Naive B cell (primary cell): ENCODE measurements at regions not wholly inside any gene's neighbourhood (a gene's known extent, or its start where the extent isn't known, plus 50 kb on each side); places are given as distances from the start of the nearest gene placed in this dataset.
"Not testable (repeated sequence)": the region's sequence is repeated elsewhere in the genome, so short reads cannot be mapped to it uniquely, and the experiment has no call there.

Source experiments
- ATAC-seq, 2 donors: fragments of 150-1000 bp; cut with Tn5 transposase; 2 replicates each; pipeline ENCODE4 v1.10.0; 2021; ENCODE audit warnings: low read depth in 2 of 2, mild to moderate bottlenecking in 2 of 2, moderate library complexity in 2 of 2
- DNase-seq: peaks from one replicate; pipeline ENCODE4 v3.0.0; 2022
- H3K27ac Mint-ChIP-seq, 6 donors: one replicate each; pipeline ENCODE4 v1.8.0; 2020 to 2022; ENCODE audit warnings: mild to moderate bottlenecking in 6 of 6, mixed read lengths in 6 of 6, moderate library complexity in 5 of 6, inconsistent platforms in 2 of 6
- H3K27me3 Mint-ChIP-seq, 3 donors: one replicate each; pipeline ENCODE4 v1.8.0; 2021 to 2022; ENCODE audit warnings: mixed read lengths in 3 of 3, mild to moderate bottlenecking in 1 of 3
- H3K36me3 Mint-ChIP-seq, 2 donors: one replicate each; pipeline ENCODE4 v1.8.0; 2020 to 2022; ENCODE audit warnings: mixed read lengths in 2 of 2, inconsistent platforms in 1 of 2, mild to moderate bottlenecking in 1 of 2
- H3K4me1 Mint-ChIP-seq, 3 donors: one replicate each; pipeline ENCODE4 v1.8.0; 2020 to 2022; ENCODE audit warnings: mixed read lengths in 3 of 3, inconsistent platforms in 1 of 3, mild to moderate bottlenecking in 1 of 3, moderate library complexity in 1 of 3
- H3K4me3 Mint-ChIP-seq, 8 donors: one replicate each; pipeline ENCODE4 v1.8.0; 2020 to 2022; ENCODE audit warnings: mild to moderate bottlenecking in 8 of 8, mixed read lengths in 8 of 8, moderate library complexity in 8 of 8, inconsistent platforms in 2 of 8
- H3K9me3 Mint-ChIP-seq, 7 donors: one replicate each; pipeline ENCODE4 v1.8.0; 2020 to 2022; ENCODE audit warnings: mixed read lengths in 7 of 7, mild to moderate bottlenecking in 5 of 7, inconsistent platforms in 2 of 7, moderate library complexity in 1 of 7

GRCh38 chr2:188786368-188786841 is 187.8 kb upstream of the COL3A1 start:
- Mint-ChIP-seq H3K27me3 (no peaks in the 10 kb centered on the region), H3K27ac (no peak overlapping the region), H3K4me3 (no peak overlapping the region), H3K4me1 (no peaks in the 10 kb centered on the region), H3K9me3 (peaks cover 0 to 3% (median 0%) of the 10 kb centered on the region in 7 donors), H3K36me3 (no peaks in the 10 kb centered on the region)
- DNase-seq (no peak), ATAC-seq (no peak)

- H3K27me3 Mint-ChIP-seq: no peaks in the 10 kb centered on the region
- no peaks in the 10 kb centered on the region for H3K36me3 Mint-ChIP-seq
- peaks cover 0 to 3% (median 0%) of the 10 kb centered on the region in 7 donors for H3K9me3 Mint-ChIP-seq
- no peaks in the 10 kb centered on the region for H3K4me1 Mint-ChIP-seq
- DNase-seq (no peak), ATAC-seq (no peak)
- no peak overlapping the region for H3K27ac Mint-ChIP-seq
- H3K4me3 Mint-ChIP-seq: no peak overlapping the region
These were observed 187.0 kb upstream of the COL3A1 start for GRCh38 chr2:188787021-188787657.

- no peak for ATAC-seq
- Mint-ChIP-seq H3K9me3 (peaks cover 0 to 3% (median 0%) of the 10 kb centered on the region in 7 donors), H3K36me3 (no peaks in the 10 kb centered on the region)
These were observed 186.4 kb upstream of the COL3A1 start for GRCh38 chr2:188787658-188788240.

GRCh38 chr2:188788621-188789020 is 185.6 kb upstream of the COL3A1 start:
- no peaks in the 10 kb centered on the region for H3K27me3 Mint-ChIP-seq
- no peaks in the 10 kb centered on the region for H3K36me3 Mint-ChIP-seq
- no peak overlapping the region for H3K4me3 Mint-ChIP-seq
- no peak overlapping the region for H3K27ac Mint-ChIP-seq
- DNase-seq (no peak), ATAC-seq (no peak)
- H3K4me1 Mint-ChIP-seq: no peaks in the 10 kb centered on the region
- peaks cover 0 to 3% (median 0%) of the 10 kb centered on the region in 7 donors for H3K9me3 Mint-ChIP-seq

More at GRCh38 chr2:188787658-188788240, 186.4 kb upstream of the COL3A1 start:
- DNase-seq: no peak
- H3K4me3 Mint-ChIP-seq: no peak overlapping the region
- H3K27ac Mint-ChIP-seq: no peak overlapping the region
- H3K4me1 Mint-ChIP-seq: no peaks in the 10 kb centered on the region
- no peaks in the 10 kb centered on the region for H3K27me3 Mint-ChIP-seq

GRCh38 chr2:188789951-188790350 is 184.2 kb upstream of the COL3A1 start:
- ATAC-seq (no peak), DNase-seq (no peak)
- Mint-ChIP-seq H3K27ac (no peak overlapping the region), H3K9me3 (peaks cover 0 to 3% (median 0%) of the 10 kb centered on the region in 7 donors), H3K27me3 (no peaks in the 10 kb centered on the region), H3K4me1 (no peaks in the 10 kb centered on the region), H3K36me3 (no peaks in the 10 kb centered on the region), H3K4me3 (no peak overlapping the region)

GRCh38 chr2:188794453-188794852 is 179.7 kb upstream of the COL3A1 start:
- H3K4me1 Mint-ChIP-seq, ATAC-seq, H3K4me3 Mint-ChIP-seq, H3K36me3 Mint-ChIP-seq, H3K27ac Mint-ChIP-seq, DNase-seq, H3K27me3 Mint-ChIP-seq: not testable (repeated sequence)
- peaks cover 0 to 10% (median 0%) of the 10 kb centered on the region in 7 donors for H3K9me3 Mint-ChIP-seq

- DNase-seq: no peak
- H3K4me3 Mint-ChIP-seq: no peak overlapping the region
- H3K4me1 Mint-ChIP-seq: no peaks in the 10 kb centered on the region
- no peak overlapping the region for H3K27ac Mint-ChIP-seq
- no peaks in the 10 kb centered on the region for H3K27me3 Mint-ChIP-seq
- H3K9me3 Mint-ChIP-seq: peaks cover 0 to 13% (median 4%) of the 10 kb centered on the region in 7 donors
- no peak for ATAC-seq
- H3K36me3 Mint-ChIP-seq: no peaks in the 10 kb centered on the region
These were observed 178.4 kb upstream of the COL3A1 start for GRCh38 chr2:188795762-188796161.

- Mint-ChIP-seq H3K27ac (no peak overlapping the region), H3K9me3 (peaks cover 0 to 23% (median 7%) of the 10 kb centered on the region in 7 donors), H3K36me3 (no peaks in the 10 kb centered on the region), H3K4me1 (no peaks in the 10 kb centered on the region), H3K4me3 (no peak overlapping the region), H3K27me3 (no peaks in the 10 kb centered on the region)
- ATAC-seq: no peak
- DNase-seq: no peak
These were observed 176.8 kb upstream of the COL3A1 start for GRCh38 chr2:188797371-188797770.

GRCh38 chr2:188798159-188798558 is 176.0 kb upstream of the COL3A1 start:
- Mint-ChIP-seq H3K4me3 (no peak overlapping the region), H3K36me3 (no peaks in the 10 kb centered on the region), H3K27ac (no peak overlapping the region), H3K4me1 (no peaks in the 10 kb centered on the region), H3K27me3 (no peaks in the 10 kb centered on the region), H3K9me3 (peaks cover 0 to 27% (median 9%) of the 10 kb centered on the region in 7 donors)
- DNase-seq: no peak
- no peak for ATAC-seq

GRCh38 chr2:188805219-188805618 is 169.0 kb upstream of the COL3A1 start:
- Mint-ChIP-seq H3K4me3 (no peak overlapping the region), H3K9me3 (peaks cover 0 to 17% (median 9%) of the 10 kb centered on the region in 7 donors), H3K27ac (no peak overlapping the region), H3K4me1 (no peaks in the 10 kb centered on the region), H3K36me3 (no peaks in the 10 kb centered on the region), H3K27me3 (no peaks in the 10 kb centered on the region)
- DNase-seq (no peak), ATAC-seq (no peak)

- Mint-ChIP-seq H3K4me1 (no peaks in the 10 kb centered on the region), H3K36me3 (no peaks in the 10 kb centered on the region), H3K27ac (no peak overlapping the region), H3K9me3 (peaks cover 0 to 5% (median 0%) of the 10 kb centered on the region in 7 donors), H3K27me3 (no peaks in the 10 kb centered on the region), H3K4me3 (no peak overlapping the region)
- ATAC-seq: no peak
- DNase-seq: no peak
These were observed 165.2 kb upstream of the COL3A1 start for GRCh38 chr2:188808947-188809355.

GRCh38 chr2:188810586-188810985 is 163.6 kb upstream of the COL3A1 start:
- ATAC-seq (no peak), DNase-seq (no peak)
- no peaks in the 10 kb centered on the region for H3K36me3 Mint-ChIP-seq
- no peak overlapping the region for H3K27ac Mint-ChIP-seq
- no peaks in the 10 kb centered on the region for H3K27me3 Mint-ChIP-seq
- peaks cover 0 to 5% (median 0%) of the 10 kb centered on the region in 7 donors for H3K9me3 Mint-ChIP-seq
- H3K4me3 Mint-ChIP-seq: no peak overlapping the region
- H3K4me1 Mint-ChIP-seq: no peaks in the 10 kb centered on the region

- ATAC-seq (no peak), DNase-seq (no peak)
- Mint-ChIP-seq H3K4me1 (no peaks in the 10 kb centered on the region), H3K27me3 (no peaks in the 10 kb centered on the region), H3K36me3 (no peaks in the 10 kb centered on the region), H3K4me3 (no peak overlapping the region), H3K27ac (no peak overlapping the region), H3K9me3 (peaks cover 0 to 5% (median 0%) of the 10 kb centered on the region in 7 donors)
These were observed 162.7 kb upstream of the COL3A1 start for GRCh38 chr2:188811522-188811921.

GRCh38 chr2:188813315-188813714 is 160.9 kb upstream of the COL3A1 start:
- DNase-seq: no peak
- Mint-ChIP-seq H3K27ac (no peak overlapping the region), H3K27me3 (no peaks in the 10 kb centered on the region), H3K9me3 (peaks cover 0 to 5% (median 0%) of the 10 kb centered on the region in 7 donors), H3K36me3 (no peaks in the 10 kb centered on the region), H3K4me1 (no peaks in the 10 kb centered on the region), H3K4me3 (no peak overlapping the region)
- ATAC-seq: no peak
